GM21737 (cell line): ENCODE measurements at regions not wholly inside any gene's neighbourhood (a gene's known extent, or its start where the extent isn't known, plus 50 kb on each side); places are given as distances from the start of the nearest gene placed in this dataset.
A peak's percentile ranks its signal among the peaks of the same experiment; 100 is the strongest.

Experiments used
- ATAC-seq: cut with Tn5 transposase; IDR thresholded peaks from one replicate; pipeline ENCODE4 v1.9.1; 2021; ENCODE audit warnings: mild to moderate bottlenecking, moderate library complexity; ENCODE audit not compliant: unreplicated experiment

DNA sequence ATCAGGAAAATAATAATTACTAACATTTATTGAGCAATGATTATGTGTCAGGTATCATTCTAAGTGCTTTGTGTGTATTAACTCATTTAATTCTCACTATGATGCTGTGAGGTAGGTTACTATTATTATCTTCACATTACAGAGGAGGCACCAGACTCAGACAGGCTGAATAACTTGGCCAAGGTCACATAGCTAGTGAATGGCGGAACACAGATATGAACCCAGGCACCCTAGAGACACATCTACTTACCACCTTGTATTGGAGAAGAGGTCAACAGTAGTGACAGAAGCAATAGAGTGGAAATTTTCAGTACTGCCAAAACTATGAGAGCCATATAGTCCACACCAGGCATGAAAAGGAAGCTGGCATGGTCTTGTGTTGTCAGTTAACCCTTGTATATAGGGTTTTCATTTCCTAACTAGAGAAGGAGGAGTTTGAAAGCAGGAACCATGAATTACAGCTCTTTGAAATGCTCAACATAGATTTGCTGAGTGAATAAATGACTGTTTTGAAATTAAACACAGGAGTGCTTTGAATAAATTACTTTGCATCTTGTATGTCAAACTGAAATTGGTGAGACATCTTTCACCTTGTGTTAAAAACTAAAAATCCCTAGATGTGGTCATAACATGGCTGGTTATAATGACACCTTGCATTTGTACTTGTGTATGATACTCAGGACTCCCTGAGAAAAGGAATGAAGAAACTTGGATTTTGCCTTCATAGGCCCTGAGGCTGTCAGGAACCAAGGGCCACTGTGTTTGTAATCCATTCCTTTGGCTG, 71.8 kb downstream of the RTL9 start:
- ATAC-seq: no peak

DNA sequence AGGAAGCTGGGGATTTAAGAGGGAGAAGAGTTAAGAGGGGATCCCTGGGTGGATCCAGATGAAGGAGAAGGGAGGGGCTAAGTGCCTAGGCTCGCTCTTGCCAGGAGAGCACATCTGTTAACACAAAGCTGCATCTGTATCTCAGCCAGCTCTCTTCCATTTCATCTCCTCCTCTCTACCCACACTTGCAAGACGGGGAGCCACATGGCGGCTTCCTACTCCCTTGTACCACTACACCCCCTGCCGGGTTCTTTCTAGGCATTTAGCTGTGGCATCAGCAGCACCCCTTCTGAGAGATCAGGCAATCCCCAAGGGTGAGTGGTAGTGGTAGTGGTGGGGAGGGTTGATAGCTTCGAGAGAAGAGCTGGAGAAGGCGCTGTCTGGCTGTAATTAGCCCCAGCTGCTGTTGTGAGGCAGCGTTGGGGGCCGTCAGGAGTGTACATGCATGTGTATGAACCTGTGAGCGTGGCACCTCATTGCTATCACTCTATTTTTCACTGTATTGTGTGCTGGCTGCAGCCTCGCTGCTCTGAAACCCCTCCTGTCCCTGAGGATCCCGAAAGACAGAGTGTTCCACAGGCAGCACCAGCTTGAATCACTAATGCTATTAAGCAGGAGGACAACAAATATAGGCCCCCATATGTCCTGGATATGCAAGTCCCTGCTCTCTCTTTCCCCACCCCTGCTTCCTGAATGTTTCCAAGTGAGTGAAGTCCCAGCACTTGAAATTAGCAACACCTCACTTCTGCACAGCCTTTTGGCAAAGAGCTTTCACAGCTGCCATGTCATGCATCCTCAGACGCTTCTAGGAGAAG, 73.7 kb downstream of the RTL9 start:
- ATAC-seq: no peak

DNA sequence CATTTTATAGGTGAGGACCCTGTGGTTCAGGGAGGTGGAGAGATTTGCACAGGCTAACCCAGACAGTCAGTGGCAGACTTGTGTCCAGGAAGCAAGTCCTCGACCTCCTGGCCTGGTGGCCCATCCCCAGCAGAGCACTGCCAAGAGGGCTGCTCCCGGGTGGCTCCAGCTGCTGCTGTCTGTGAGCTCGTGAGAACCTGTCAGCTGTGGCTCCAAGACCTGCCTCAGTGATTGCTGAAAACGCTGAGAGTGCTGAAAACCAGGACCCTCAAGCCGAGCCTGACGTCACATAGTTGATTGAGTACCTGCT, 74.2 kb downstream of the RTL9 start:
- ATAC-seq: no peak

DNA sequence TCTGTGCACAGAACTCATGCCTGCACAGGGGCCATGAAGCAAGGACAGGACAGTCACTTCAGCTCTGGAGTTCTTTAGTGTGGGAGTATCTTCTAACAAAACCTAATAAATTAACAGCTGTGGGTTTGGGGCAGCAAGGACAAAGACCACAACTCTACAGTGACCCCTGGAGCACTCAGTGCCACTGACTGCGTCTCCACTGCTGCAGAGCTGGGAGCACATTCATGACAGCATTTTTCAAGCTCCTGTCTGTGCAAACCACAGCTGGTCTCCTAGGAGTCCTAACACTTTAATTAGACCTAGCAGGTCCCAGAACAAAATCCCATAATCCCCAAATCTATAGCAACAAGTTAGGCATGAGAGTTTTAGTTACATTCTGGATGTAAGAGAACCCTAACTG, 76.5 kb downstream of the RTL9 start:
- ATAC-seq: no peak

- no peak for ATAC-seq
Measured at GRCh38 chrX:110436523-110436922, 77.9 kb downstream of the RTL9 start.

DNA sequence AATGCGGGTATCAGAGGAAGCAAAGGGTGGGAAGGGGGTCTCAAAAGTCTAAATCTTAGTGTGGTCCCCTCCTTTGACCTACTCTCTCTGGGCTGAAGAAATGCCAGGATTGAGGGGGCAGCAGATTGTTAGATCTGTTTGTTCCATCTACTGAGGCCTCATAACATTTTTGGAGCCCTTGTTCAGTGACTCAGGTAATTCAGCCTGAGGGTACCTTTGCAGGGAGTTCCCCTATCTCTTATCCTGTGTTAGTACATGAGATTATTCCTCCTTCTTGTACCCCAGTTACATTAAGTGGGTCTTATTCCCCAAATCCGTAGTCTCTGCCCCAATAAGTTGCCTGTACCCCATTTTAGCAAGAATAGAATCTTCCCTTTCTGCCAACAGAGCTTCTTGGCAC, 79.0 kb downstream of the RTL9 start:
- no peak for ATAC-seq

- ATAC-seq: no peak
Measured at GRCh38 chrX:110440016-110440805, 81.6 kb downstream of the RTL9 start.

DNA sequence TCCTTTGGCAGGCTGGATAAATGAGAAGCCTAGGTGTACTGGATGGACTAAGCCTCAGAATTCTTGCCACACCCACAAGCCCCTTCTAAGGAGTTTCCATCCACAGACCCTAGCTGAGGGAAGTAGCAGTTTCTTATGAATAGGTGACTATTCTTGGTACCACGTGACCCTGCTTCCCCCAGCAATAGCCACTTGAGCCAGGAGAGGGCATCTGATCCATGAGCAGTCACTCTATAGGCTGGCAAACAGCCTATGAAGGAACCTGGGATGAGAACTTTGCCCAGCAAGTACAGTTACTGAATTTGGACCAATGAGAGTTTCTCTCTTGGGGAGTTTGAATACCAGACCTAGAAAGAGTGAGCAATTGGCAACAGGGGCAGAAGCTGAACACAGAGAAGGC, 84.0 kb downstream of the RTL9 start:
- peak; percentile 59 for ATAC-seq

GRCh38 chrX:110444996-110445395, 86.3 kb downstream of the RTL9 start:
- no peak for ATAC-seq

- no peak for ATAC-seq
Measured at GRCh38 chrX:110448459-110448858, 89.8 kb downstream of the RTL9 start.

DNA sequence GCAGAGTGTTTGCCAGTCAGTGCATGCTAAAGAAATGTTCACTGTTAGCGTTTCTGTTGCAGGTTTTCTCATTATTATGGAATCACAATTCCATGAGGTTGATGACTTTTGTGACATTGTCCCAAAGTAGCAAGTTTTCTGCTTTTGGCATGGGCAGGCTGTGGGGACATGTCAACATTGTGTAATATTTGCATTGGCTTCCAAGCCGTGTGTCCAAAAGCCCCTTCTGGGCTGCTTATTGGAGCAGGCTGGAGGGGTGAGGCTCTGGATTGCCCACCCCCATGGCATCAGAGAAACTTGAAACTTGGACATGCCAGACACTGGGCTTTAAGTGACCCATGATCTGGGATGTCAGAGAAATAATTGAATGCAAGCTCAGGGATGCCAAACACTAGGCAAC, 90.7 kb downstream of the RTL9 start:
- ATAC-seq: no peak

DNA sequence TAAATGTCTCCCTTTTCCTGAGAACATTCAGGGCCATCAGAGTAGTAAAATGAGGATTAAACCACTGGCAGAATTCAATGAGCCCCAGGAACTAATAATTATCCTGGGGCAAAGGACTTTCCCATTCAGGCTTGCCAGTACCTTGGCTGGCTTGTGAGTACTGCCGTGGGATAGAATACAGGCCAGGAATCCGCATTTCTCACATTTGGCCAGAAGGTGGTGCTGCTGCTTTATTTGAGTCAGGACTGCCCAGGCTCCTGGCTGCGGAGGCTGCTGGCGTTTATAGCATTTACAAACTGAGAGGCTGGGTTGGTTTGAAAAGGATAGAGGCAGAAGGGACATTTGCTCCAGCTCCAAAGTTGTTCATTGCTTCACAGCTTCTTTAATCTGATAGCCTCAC, 91.4 kb downstream of the RTL9 start:
- ATAC-seq: no peak

DNA sequence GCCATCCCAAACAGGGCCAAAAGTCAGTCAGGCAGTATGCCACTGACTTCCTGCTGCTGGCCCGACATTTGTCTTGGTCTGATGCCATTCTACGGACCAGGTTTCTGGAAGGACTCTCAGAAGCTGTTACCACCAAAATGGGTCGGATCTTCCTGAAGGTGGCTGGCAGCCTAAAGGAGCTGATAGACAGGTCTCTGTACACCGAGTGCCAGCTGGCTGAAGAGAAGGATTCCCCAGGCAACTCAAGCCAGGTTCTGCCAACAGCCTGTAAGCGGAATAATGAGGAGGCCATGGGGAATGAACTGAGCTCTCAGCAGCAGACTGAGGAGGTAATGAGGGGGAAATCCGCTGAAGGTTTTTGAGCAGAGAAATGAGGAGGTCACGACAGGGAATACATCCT, 95.7 kb downstream of the RTL9 start:
- ATAC-seq: no peak

GRCh38 chrX:110462957-110463356, 104.3 kb downstream of the RTL9 start:
- no peak for ATAC-seq

GRCh38 chrX:110466790-110467189, 108.1 kb downstream of the RTL9 start:
- ATAC-seq: no peak

GRCh38 chrX:110472265-110472664, 113.6 kb downstream of the RTL9 start:
- no peak for ATAC-seq

- ATAC-seq: no peak
Measured at GRCh38 chrX:110477593-110478228, 119.1 kb downstream of the RTL9 start.

- ATAC-seq: no peak
Measured at GRCh38 chrX:110491846-110492620, 133.4 kb downstream of the RTL9 start.

GRCh38 chrX:110504947-110505346, 146.3 kb downstream of the RTL9 start:
- ATAC-seq: no peak

GRCh38 chrX:110509755-110510532, 151.3 kb downstream of the RTL9 start:
- no peak for ATAC-seq
